ENCODE measurements at regions not wholly inside any gene's neighbourhood (a gene's known extent, or its start where the extent isn't known, plus 50 kb on each side); places are given as distances from the start of the nearest gene placed in this dataset.

- H3K36me3 ChIP-seq (ENCODE audit: control insufficient read depth in 2 of 2, insufficient read depth in 2 of 2, low read length in 2 of 2) = no peaks in the 10 kb centered on the region
- no peak overlapping the region for H3K9ac ChIP-seq (ENCODE audit: low read length in 2 of 2)
- no peaks in the 10 kb centered on the region for H3K4me1 ChIP-seq (ENCODE audit: control insufficient read depth, insufficient read depth, low read length)
- no peaks in the 10 kb centered on the region for H3K27me3 ChIP-seq (ENCODE audit: control insufficient read depth in 1 of 2, insufficient read depth in 2 of 2, low read length in 2 of 2)
- no peaks in the 10 kb centered on the region for H3K9me3 ChIP-seq (ENCODE audit: control insufficient read depth in 2 of 2, low read length in 2 of 2)
- no peak overlapping the region for H3K27ac ChIP-seq (ENCODE audit: low read length)
- H3K4me3 ChIP-seq (ENCODE audit: low read length in 2 of 2) = no peak overlapping the region
These were observed 189.7 kb downstream of the BCAT1 start for GRCh38 chr12:24759155-24759554.

GRCh38 chr12:24756479-24757024 is 192.3 kb downstream of the BCAT1 start:
- Histone ChIP-seq H3K4me3 (ENCODE audit: low read length in 2 of 2) (no peak overlapping the region), H3K27me3 (ENCODE audit: control insufficient read depth in 1 of 2, insufficient read depth in 2 of 2, low read length in 2 of 2) (no peaks in the 10 kb centered on the region), H3K9me3 (ENCODE audit: control insufficient read depth in 2 of 2, low read length in 2 of 2) (no peaks in the 10 kb centered on the region), H3K27ac (ENCODE audit: low read length) (no peak overlapping the region), H3K9ac (ENCODE audit: low read length in 2 of 2) (no peak overlapping the region), H3K4me1 (ENCODE audit: control insufficient read depth, insufficient read depth, low read length) (no peaks in the 10 kb centered on the region), H3K36me3 (ENCODE audit: control insufficient read depth in 2 of 2, insufficient read depth in 2 of 2, low read length in 2 of 2) (no peaks in the 10 kb centered on the region)

GRCh38 chr12:24754690-24755638 is 193.9 kb downstream of the BCAT1 start:
- no peaks in the 10 kb centered on the region for H3K36me3 ChIP-seq (ENCODE audit: control insufficient read depth in 2 of 2, insufficient read depth in 2 of 2, low read length in 2 of 2)
- H3K9me3 ChIP-seq (ENCODE audit: control insufficient read depth in 2 of 2, low read length in 2 of 2) = no peaks in the 10 kb centered on the region
- no peak overlapping the region for H3K9ac ChIP-seq (ENCODE audit: low read length in 2 of 2)
- no peak overlapping the region for H3K27ac ChIP-seq (ENCODE audit: low read length)
- no peaks in the 10 kb centered on the region for H3K27me3 ChIP-seq (ENCODE audit: control insufficient read depth in 1 of 2, insufficient read depth in 2 of 2, low read length in 2 of 2)
- H3K4me1 ChIP-seq (ENCODE audit: control insufficient read depth, insufficient read depth, low read length) = no peaks in the 10 kb centered on the region
- no peak overlapping the region for H3K4me3 ChIP-seq (ENCODE audit: low read length in 2 of 2)

GRCh38 chr12:24752763-24753462 is 196.0 kb downstream of the BCAT1 start:
- no peak overlapping the region for H3K9ac ChIP-seq (ENCODE audit: low read length in 2 of 2)
- no peaks in the 10 kb centered on the region for H3K27me3 ChIP-seq (ENCODE audit: control insufficient read depth in 1 of 2, insufficient read depth in 2 of 2, low read length in 2 of 2)
- no peak overlapping the region for H3K27ac ChIP-seq (ENCODE audit: low read length)
- no peak overlapping the region for H3K4me3 ChIP-seq (ENCODE audit: low read length in 2 of 2)
- H3K36me3 ChIP-seq (ENCODE audit: control insufficient read depth in 2 of 2, insufficient read depth in 2 of 2, low read length in 2 of 2) = no peaks in the 10 kb centered on the region
- H3K4me1 ChIP-seq (ENCODE audit: control insufficient read depth, insufficient read depth, low read length) = no peaks in the 10 kb centered on the region
- H3K9me3 ChIP-seq (ENCODE audit: control insufficient read depth in 2 of 2, low read length in 2 of 2) = no peaks in the 10 kb centered on the region

GRCh38 chr12:24751181-24751580 is 197.7 kb downstream of the BCAT1 start:
- no peaks in the 10 kb centered on the region for H3K36me3 ChIP-seq (ENCODE audit: control insufficient read depth in 2 of 2, insufficient read depth in 2 of 2, low read length in 2 of 2)
- no peaks in the 10 kb centered on the region for H3K4me1 ChIP-seq (ENCODE audit: control insufficient read depth, insufficient read depth, low read length)

GRCh38 chr12:24750263-24750662 is 198.6 kb downstream of the BCAT1 start:
- no peak overlapping the region for H3K4me3 ChIP-seq (ENCODE audit: low read length in 2 of 2)
- no peak overlapping the region for H3K27ac ChIP-seq (ENCODE audit: low read length)
- no peaks in the 10 kb centered on the region for H3K27me3 ChIP-seq (ENCODE audit: control insufficient read depth in 1 of 2, insufficient read depth in 2 of 2, low read length in 2 of 2)
- no peaks in the 10 kb centered on the region for H3K9me3 ChIP-seq (ENCODE audit: control insufficient read depth in 2 of 2, low read length in 2 of 2)
- no peaks in the 10 kb centered on the region for H3K36me3 ChIP-seq (ENCODE audit: control insufficient read depth in 2 of 2, insufficient read depth in 2 of 2, low read length in 2 of 2)
- no peaks in the 10 kb centered on the region for H3K4me1 ChIP-seq (ENCODE audit: control insufficient read depth, insufficient read depth, low read length)
- H3K9ac ChIP-seq (ENCODE audit: low read length in 2 of 2) = no peak overlapping the region

More at GRCh38 chr12:24751181-24751580, 197.7 kb downstream of the BCAT1 start:
- no peak overlapping the region for H3K4me3 ChIP-seq (ENCODE audit: low read length in 2 of 2)
- H3K27me3 ChIP-seq (ENCODE audit: control insufficient read depth in 1 of 2, insufficient read depth in 2 of 2, low read length in 2 of 2) = no peaks in the 10 kb centered on the region
- no peak overlapping the region for H3K9ac ChIP-seq (ENCODE audit: low read length in 2 of 2)
- H3K27ac ChIP-seq (ENCODE audit: low read length) = no peak overlapping the region
- H3K9me3 ChIP-seq (ENCODE audit: control insufficient read depth in 2 of 2, low read length in 2 of 2) = no peaks in the 10 kb centered on the region

- H3K4me1 ChIP-seq (ENCODE audit: control insufficient read depth, insufficient read depth, low read length) = no peaks in the 10 kb centered on the region
- no peaks in the 10 kb centered on the region for H3K9me3 ChIP-seq (ENCODE audit: control insufficient read depth in 2 of 2, low read length in 2 of 2)
- H3K27me3 ChIP-seq (ENCODE audit: control insufficient read depth in 1 of 2, insufficient read depth in 2 of 2, low read length in 2 of 2) = no peaks in the 10 kb centered on the region
- H3K4me3 ChIP-seq (ENCODE audit: low read length in 2 of 2) = no peak overlapping the region
- H3K36me3 ChIP-seq (ENCODE audit: control insufficient read depth in 2 of 2, insufficient read depth in 2 of 2, low read length in 2 of 2) = no peaks in the 10 kb centered on the region
- no peak overlapping the region for H3K27ac ChIP-seq (ENCODE audit: low read length)
- H3K9ac ChIP-seq (ENCODE audit: low read length in 2 of 2) = no peak overlapping the region
These were observed 199.7 kb downstream of the BCAT1 start for GRCh38 chr12:24749171-24749570.

- Histone ChIP-seq H3K4me1 (ENCODE audit: control insufficient read depth, insufficient read depth, low read length) (no peaks in the 10 kb centered on the region), H3K27ac (ENCODE audit: low read length) (no peak overlapping the region), H3K4me3 (ENCODE audit: low read length in 2 of 2) (no peak overlapping the region), H3K36me3 (ENCODE audit: control insufficient read depth in 2 of 2, insufficient read depth in 2 of 2, low read length in 2 of 2) (no peaks in the 10 kb centered on the region), H3K9ac (ENCODE audit: low read length in 2 of 2) (no peak overlapping the region), H3K27me3 (ENCODE audit: control insufficient read depth in 1 of 2, insufficient read depth in 2 of 2, low read length in 2 of 2) (no peaks in the 10 kb centered on the region), H3K9me3 (ENCODE audit: control insufficient read depth in 2 of 2, low read length in 2 of 2) (no peaks in the 10 kb centered on the region)
These were observed 200.6 kb downstream of the BCAT1 start for GRCh38 chr12:24748326-24748725.

- Histone ChIP-seq H3K9ac (ENCODE audit: low read length in 2 of 2) (no peak overlapping the region), H3K4me3 (ENCODE audit: low read length in 2 of 2) (no peak overlapping the region), H3K4me1 (ENCODE audit: control insufficient read depth, insufficient read depth, low read length) (no peaks in the 10 kb centered on the region), H3K9me3 (ENCODE audit: control insufficient read depth in 2 of 2, low read length in 2 of 2) (no peaks in the 10 kb centered on the region), H3K36me3 (ENCODE audit: control insufficient read depth in 2 of 2, insufficient read depth in 2 of 2, low read length in 2 of 2) (no peaks in the 10 kb centered on the region), H3K27me3 (ENCODE audit: control insufficient read depth in 1 of 2, insufficient read depth in 2 of 2, low read length in 2 of 2) (no peaks in the 10 kb centered on the region), H3K27ac (ENCODE audit: low read length) (no peak overlapping the region)
These were observed 202.0 kb downstream of the BCAT1 start for GRCh38 chr12:24746864-24747263.

- Histone ChIP-seq H3K9ac (ENCODE audit: low read length in 2 of 2) (no peak overlapping the region), H3K9me3 (ENCODE audit: control insufficient read depth in 2 of 2, low read length in 2 of 2) (no peaks in the 10 kb centered on the region), H3K27ac (ENCODE audit: low read length) (no peak overlapping the region), H3K4me3 (ENCODE audit: low read length in 2 of 2) (no peak overlapping the region), H3K27me3 (ENCODE audit: control insufficient read depth in 1 of 2, insufficient read depth in 2 of 2, low read length in 2 of 2) (no peaks in the 10 kb centered on the region), H3K4me1 (ENCODE audit: control insufficient read depth, insufficient read depth, low read length) (no peaks in the 10 kb centered on the region), H3K36me3 (ENCODE audit: control insufficient read depth in 2 of 2, insufficient read depth in 2 of 2, low read length in 2 of 2) (no peaks in the 10 kb centered on the region)
These were observed 202.8 kb downstream of the BCAT1 start for GRCh38 chr12:24746006-24746671.
